Sigmoid colon (tissue), 6 donors: ENCODE measurements at regions not wholly inside any gene's neighbourhood (a gene's known extent, or its start where the extent isn't known, plus 50 kb on each side); places are given as distances from the start of the nearest gene placed in this dataset.

Experiments used
- DNase-seq: peaks from one replicate; pipeline ENCODE4 v3.0.0-alpha.2; 2019
- H3K27ac ChIP-seq, 4 donors: fragments of 200-600 bp; sonication (generic); one replicate each; pipeline ENCODE4 v1.5.1; 2016 to 2019; ENCODE audit warnings: mild to moderate bottlenecking in 1 of 4
- H3K27me3 ChIP-seq, 3 donors: fragments of 200-600 bp; sonication (generic); one replicate each; pipeline ENCODE4 v1.5.1; 2019; ENCODE audit warnings: mild to moderate bottlenecking in 1 of 3
- H3K36me3 ChIP-seq, 4 donors: fragments of 200-600 bp; sonication (generic); one replicate each; pipeline ENCODE4 v1.5.1; 2016 to 2019
- H3K4me1 ChIP-seq, 4 donors: fragments of 200-600 bp; sonication (generic); one replicate each; pipeline ENCODE4 v1.5.1; 2017 to 2019
- H3K4me3 ChIP-seq, 4 donors: fragments of 200-600 bp; sonication (generic); one replicate each; pipeline ENCODE4 v1.5.1; 2017 to 2019; ENCODE audit warnings: mild to moderate bottlenecking in 2 of 4, moderate library complexity in 1 of 4
- H3K9me3 ChIP-seq, 4 donors: fragments of 200-600 bp in 3 of 4; sonication (generic) in 3 of 4; one replicate each; pipeline versions ENCODE4 v1.5.1 to v1.6.1; 2013 to 2019
- CTCF ChIP-seq, 4 experiments: fragments of 450-650 bp in 3 of 4; fragments of 200-600 bp in 1 of 4; IDR thresholded peaks; one replicate each; pipeline ENCODE4 v1.5.1; 2016 to 2019; ENCODE audit warnings: antibody characterized with exemption in 4 of 4, mild to moderate bottlenecking in 3 of 4, moderate library complexity in 2 of 4
- EP300 ChIP-seq, 4 donors: sonication (generic); formaldehyde crosslinking; IDR thresholded peaks; one replicate each; pipeline ENCODE4 v1.6.1; 2017; ENCODE audit warnings: antibody characterized with exemption in 4 of 4
- POLR2A ChIP-seq, 2 donors: fragments of 450-650 bp; IDR thresholded peaks; one replicate each; pipeline ENCODE4 v1.6.1; 2016; ENCODE audit warnings: antibody characterized with exemption in 2 of 2, mild to moderate bottlenecking in 2 of 2, moderate library complexity in 2 of 2
- POLR2AphosphoS5 ChIP-seq, 4 donors: sonication (generic); formaldehyde crosslinking; IDR thresholded peaks; one replicate each; pipeline ENCODE4 v1.6.1; 2017; ENCODE audit warnings: antibody characterized with exemption in 4 of 4
- WGBS, 2 donors: extraction: QIAGEN DNeasy Blood & Tissue Kit; methylation state at CpG; one replicate each; pipeline ENCODE4 v1.1.7; 2013; 5-methylcytosine and 5-hydroxymethylcytosine counted together
- intact Hi-C: fragments of 100-400 bp; cut with DNase I; formaldehyde crosslinking; loops from one replicate; pipeline ENCODE4 v1.15.1; 2023
- donor health status: healthy with polysubstance abuse.
- donor health status: healthy.

GRCh38 chr10:106107706-106108105, 1056.8 kb downstream of the SORCS1 start:
- no peak overlapping the region for H3K27ac ChIP-seq
- DNase-seq = no peak

GRCh38 chr10:106106114-106106513, 1058.4 kb downstream of the SORCS1 start:
- DNase-seq = no peak
- 58 to 86% methylated on average over 2 of the region's 2 CpGs for WGBS, 2 donors
- TF ChIP-seq POLR2A (IDR thresholded peaks at IDR 0.05) = no peak
- no peak for TF ChIP-seq EP300 (IDR thresholded peaks at IDR 0.05)
- no peak for TF ChIP-seq POLR2AphosphoS5 (IDR thresholded peaks at IDR 0.05)
- no peak for TF ChIP-seq CTCF (IDR thresholded peaks at IDR 0.05)
- Histone ChIP-seq H3K4me1 (no peaks in the 10 kb centered on the region), H3K36me3 (no peaks in the 10 kb centered on the region), H3K4me3 (no peak overlapping the region), H3K27me3 (no peaks in the 10 kb centered on the region), H3K27ac (no peak overlapping the region), H3K9me3 (no peaks in the 10 kb centered on the region)
- intact Hi-C loops = no loop called here

More at GRCh38 chr10:106107706-106108105, 1056.8 kb downstream of the SORCS1 start:
- TF ChIP-seq CTCF (IDR thresholded peaks at IDR 0.05) (no peak), POLR2A (IDR thresholded peaks at IDR 0.05) (no peak), POLR2AphosphoS5 (IDR thresholded peaks at IDR 0.05) (no peak), EP300 (IDR thresholded peaks at IDR 0.05) (no peak)
- H3K9me3 ChIP-seq = no peaks in the 10 kb centered on the region
- no peaks in the 10 kb centered on the region for H3K27me3 ChIP-seq
- intact Hi-C loops = no loop called here
- H3K4me1 ChIP-seq = no peaks in the 10 kb centered on the region
- H3K4me3 ChIP-seq = no peak overlapping the region
- H3K36me3 ChIP-seq = no peaks in the 10 kb centered on the region

- intact Hi-C loops = no loop called here
- no peaks in the 10 kb centered on the region for H3K36me3 ChIP-seq
- no peak overlapping the region for H3K27ac ChIP-seq
- no peaks in the 10 kb centered on the region for H3K27me3 ChIP-seq
- H3K4me1 ChIP-seq = no peaks in the 10 kb centered on the region
- no peaks in the 10 kb centered on the region for H3K9me3 ChIP-seq
- H3K4me3 ChIP-seq = no peak overlapping the region
- TF ChIP-seq POLR2AphosphoS5 (IDR thresholded peaks at IDR 0.05) (no peak), CTCF (IDR thresholded peaks at IDR 0.05) (no peak), EP300 (IDR thresholded peaks at IDR 0.05) (no peak), POLR2A (IDR thresholded peaks at IDR 0.05) (no peak)
- DNase-seq = no peak
These were observed 1074.7 kb downstream of the SORCS1 start for GRCh38 chr10:106089855-106090254.

- DNase-seq = no peak
- Histone ChIP-seq H3K27me3 (no peaks in the 10 kb centered on the region), H3K4me3 (no peak overlapping the region), H3K9me3 (no peaks in the 10 kb centered on the region), H3K27ac (no peak overlapping the region), H3K36me3 (no peaks in the 10 kb centered on the region), H3K4me1 (no peaks in the 10 kb centered on the region)
- intact Hi-C loops = no loop called here
- 89 to 97% methylated on average over 1 of the region's 1 CpG for WGBS, 2 donors
- TF ChIP-seq CTCF (IDR thresholded peaks at IDR 0.05) (no peak), POLR2A (IDR thresholded peaks at IDR 0.05) (no peak), POLR2AphosphoS5 (IDR thresholded peaks at IDR 0.05) (no peak), EP300 (IDR thresholded peaks at IDR 0.05) (no peak)
These were observed 1078.1 kb downstream of the SORCS1 start for GRCh38 chr10:106086391-106086790.

- no peaks in the 10 kb centered on the region for H3K27me3 ChIP-seq
- no peaks in the 10 kb centered on the region for H3K36me3 ChIP-seq
- no peak overlapping the region for H3K27ac ChIP-seq
- H3K9me3 ChIP-seq = no peaks in the 10 kb centered on the region
- H3K4me3 ChIP-seq = no peak overlapping the region
- 64 to 72% methylated on average over 2 of the region's 2 CpGs for WGBS, 2 donors
- intact Hi-C loops = no loop called here
- no peaks in the 10 kb centered on the region for H3K4me1 ChIP-seq
- TF ChIP-seq POLR2A (IDR thresholded peaks at IDR 0.05) (no peak), POLR2AphosphoS5 (IDR thresholded peaks at IDR 0.05) (peak in 1 of 4 donors; percentile 20)
- DNase-seq = no peak
These were observed 1080.9 kb downstream of the SORCS1 start for GRCh38 chr10:106083572-106083971.
